B cell (primary cell): ENCODE measurements at regions not wholly inside any gene's neighbourhood (a gene's known extent, or its start where the extent isn't known, plus 50 kb on each side); places are given as distances from the start of the nearest gene placed in this dataset.

ENCODE experiments used
- ATAC-seq: fragments of 200-7000 bp; cut with Tn5 transposase; one replicate; pipeline ENCODE4 v1.10.0; 2021; ENCODE audit warnings: low read depth, mild to moderate bottlenecking, moderate number of reproducible peaks, moderate library complexity
- CTCF ChIA-PET: fragments of 350-600 bp; sonication (Branson Sonifier 250); formaldehyde crosslinking; loops from one replicate; lab custom pipeline; 2021; ENCODE audit warnings: antibody characterized with exemption, inconsistent platforms; lab: Charles Lee
- POLR2A ChIA-PET: fragments of 350-600 bp; sonication (Branson Sonifier 250); formaldehyde crosslinking; loops from one replicate; lab custom pipeline; 2021; ENCODE audit warnings: antibody characterized with exemption; lab: Charles Lee
- DNase-seq: peaks from one replicate; pipeline ENCODE4 v3.0.0; 2013
- H2AFZ ChIP-seq: 2 replicates; pipeline ENCODE4 v1.6.1; 2012; ENCODE audit warnings: mild to moderate bottlenecking, low read depth, low read length; ENCODE audit not compliant: insufficient read depth, poor library complexity, severe bottlenecking
- H3K27ac ChIP-seq, 2 donors: 1 replicate in 1 of 2; 2 replicates in 1 of 2; pipeline ENCODE4 v1.5.1; 2012 to 2013; ENCODE audit warnings: low read length in 2 of 2, mild to moderate bottlenecking in 2 of 2, moderate library complexity in 1 of 2
- H3K27me3 ChIP-seq, 4 experiments: fragments of 200-600 bp in 1 of 4; sonication (generic) in 1 of 4; replicated peaks in 1 of 4; 1 replicate in 2 of 4; 2 replicates in 2 of 4; pipeline versions ENCODE4 v1.6.1 to v1.7.0; 2013 to 2016; ENCODE audit warnings: low read length in 3 of 4, mild to moderate bottlenecking in 2 of 4, mixed read lengths in 1 of 4, moderate library complexity in 1 of 4; ENCODE audit not compliant: insufficient read depth in 4 of 4, control insufficient read depth in 3 of 4; ENCODE audit errors: control extremely low read depth in 1 of 4
- H3K36me3 ChIP-seq, 2 experiments: replicated peaks in 1 of 2; 1 replicate in 1 of 2; 2 replicates in 1 of 2; pipeline versions ENCODE4 v1.6.1 to v1.7.1; 2013; ENCODE audit warnings: low read length in 1 of 2; ENCODE audit not compliant: insufficient read depth in 2 of 2, control insufficient read depth in 1 of 2; ENCODE audit errors: control extremely low read depth in 1 of 2, extremely low read depth in 1 of 2
- H3K4me1 ChIP-seq, 2 donors: fragments of 200-600 bp in 1 of 2; sonication (generic) in 1 of 2; 1 replicate in 1 of 2; 2 replicates in 1 of 2; pipeline versions ENCODE4 v1.5.1 to v1.6.1; 2013 to 2017; ENCODE audit warnings: low read length in 2 of 2; ENCODE audit not compliant: control insufficient read depth in 2 of 2, insufficient read depth in 2 of 2
- H3K4me2 ChIP-seq: replicated peaks from 2 replicates; pipeline ENCODE3; 2012; ENCODE audit warnings: mild to moderate bottlenecking, low read depth, low read length; ENCODE audit not compliant: poor library complexity, severe bottlenecking
- H3K4me3 ChIP-seq, 5 experiments: fragments of 200-600 bp in 1 of 5; sonication (generic) in 1 of 5; 1 replicate in 3 of 5; 2 replicates in 2 of 5; pipeline versions ENCODE4 v1.5.1 to v1.7.0; 2011 to 2016; ENCODE audit warnings: low read length in 4 of 5, mild to moderate bottlenecking in 4 of 5, low read depth in 2 of 5, control low read depth in 1 of 5, moderate library complexity in 1 of 5; ENCODE audit not compliant: insufficient read depth in 1 of 5; ENCODE audit errors: control extremely low read depth in 1 of 5, extremely low read depth in 1 of 5
- H3K79me2 ChIP-seq: fragments of 200-600 bp; sonication (generic); one replicate; pipeline ENCODE4 v1.6.0; 2016; ENCODE audit warnings: low read length; ENCODE audit not compliant: control insufficient read depth, insufficient read depth
- H3K9ac ChIP-seq: fragments of 200-600 bp; sonication (generic); 2 replicates; pipeline ENCODE4 v1.6.1; 2017; ENCODE audit warnings: mild to moderate bottlenecking, low read length, moderate library complexity
- H3K9me3 ChIP-seq, 3 donors: one replicate each; pipeline versions ENCODE4 v1.6.1 to v1.7.1; 2013; ENCODE audit warnings: low read length in 2 of 3; ENCODE audit not compliant: control insufficient read depth in 2 of 3, insufficient read depth in 1 of 3; ENCODE audit errors: control extremely low read depth in 1 of 3
- H4K20me1 ChIP-seq: 2 replicates; pipeline ENCODE4 v1.6.0; 2012; ENCODE audit warnings: mild to moderate bottlenecking, low read length; ENCODE audit not compliant: insufficient read depth, control insufficient read depth, poor library complexity, severe bottlenecking
- H3K27ac Mint-ChIP-seq: one replicate; pipeline ENCODE4 v1.8.0; 2021; ENCODE audit warnings: mixed read lengths
- H3K27me3 Mint-ChIP-seq: one replicate; pipeline ENCODE4 v1.8.0; 2021; ENCODE audit warnings: mixed read lengths
- H3K4me1 Mint-ChIP-seq: one replicate; pipeline ENCODE4 v1.8.0; 2021; ENCODE audit warnings: mixed read lengths
- H3K4me3 Mint-ChIP-seq: one replicate; pipeline ENCODE4 v1.8.0; 2021; ENCODE audit warnings: mixed read lengths
- H3K9me3 Mint-ChIP-seq: one replicate; pipeline ENCODE4 v1.8.0; 2022; ENCODE audit warnings: mixed read lengths; ENCODE audit not compliant: insufficient read depth
- CTCF ChIP-seq: fragments of 200-600 bp; IDR thresholded peaks from one replicate; pipeline ENCODE4 v1.8.0; 2022; ENCODE audit warnings: antibody characterized with exemption, mild to moderate bottlenecking
- EZH2 ChIP-seq: IDR thresholded peaks from 2 replicates; pipeline ENCODE4 v1.6.1; 2012; ENCODE audit warnings: borderline replicate concordance, low read depth, mild to moderate bottlenecking, moderate library complexity, low read length; ENCODE audit not compliant: insufficient read depth, poor library complexity, severe bottlenecking
- WGBS: methylation state at CpG from one replicate; pipeline ENCODE4 v1.1.5; 2013; ENCODE audit warnings: missing lambda C conversion rate; ENCODE audit not compliant: insufficient coverage; 5-methylcytosine and 5-hydroxymethylcytosine counted together
- intact Hi-C: fragments of 100-400 bp; cut with micrococcal nuclease; formaldehyde crosslinking; loops from one replicate; pipeline ENCODE4 v1.10.0; 2022

GRCh38 chr14:39773387-39774126 is 341.3 kb upstream of the FBXO33 start:
- CTCF ChIA-PET: no interaction called here
- DNase-seq (no peak), ATAC-seq (no peak)
- H3K4me1 Mint-ChIP-seq: no peaks in the 10 kb centered on the region
- Histone ChIP-seq H3K9me3 (no peaks in the 10 kb centered on the region), H3K4me2 (no peak overlapping the region), H3K4me1 (no peaks in the 10 kb centered on the region), H2AFZ (no peak overlapping the region), H3K27ac (no peak overlapping the region), H4K20me1 (no peaks in the 10 kb centered on the region), H3K9ac (no peak overlapping the region), H3K27me3 (no peaks in the 10 kb centered on the region), H3K36me3 (no peaks in the 10 kb centered on the region), H3K4me3 (no peak overlapping the region), H3K79me2 (no peaks in the 10 kb centered on the region)
- 100% methylated on average over 2 of the region's 2 CpGs for WGBS
- intact Hi-C loops: no loop called here
- TF ChIP-seq CTCF: no peak
- no peak for TF ChIP-seq EZH2
- H3K4me3 Mint-ChIP-seq: no peak overlapping the region
- H3K9me3 Mint-ChIP-seq: peaks cover 9% of the 10 kb centered on the region
- no peaks in the 10 kb centered on the region for H3K27me3 Mint-ChIP-seq
- POLR2A ChIA-PET: no interaction called here
- H3K27ac Mint-ChIP-seq: no peak overlapping the region

- no peak overlapping the region for H3K9ac ChIP-seq
- Mint-ChIP-seq H3K4me3 (no peak overlapping the region), H3K9me3 (peaks cover 6% of the 10 kb centered on the region), H3K4me1 (no peaks in the 10 kb centered on the region), H3K27me3 (no peaks in the 10 kb centered on the region), H3K27ac (no peak overlapping the region)
- WGBS: no CpG with 5 or more reads among the region's 1 CpG
- no peaks in the 10 kb centered on the region for H3K79me2 ChIP-seq
- POLR2A ChIA-PET: no interaction called here
- H3K4me1 ChIP-seq: no peaks in the 10 kb centered on the region
- CTCF ChIA-PET: no interaction called here
- ATAC-seq (no peak), DNase-seq (no peak)
- no peak overlapping the region for H3K4me3 ChIP-seq
- intact Hi-C loops: no loop called here
- TF ChIP-seq EZH2 (no peak), CTCF (no peak)
- no peak overlapping the region for H2AFZ ChIP-seq
- no peaks in the 10 kb centered on the region for H4K20me1 ChIP-seq
- no peak overlapping the region for H3K4me2 ChIP-seq
- no peaks in the 10 kb centered on the region for H3K36me3 ChIP-seq
- no peaks in the 10 kb centered on the region for H3K9me3 ChIP-seq
- no peaks in the 10 kb centered on the region for H3K27me3 ChIP-seq
- H3K27ac ChIP-seq: no peak overlapping the region
Observed at GRCh38 chr14:39772627-39773026, 340.4 kb upstream of the FBXO33 start.
